Activated naive CD4-positive, alpha-beta T cell treated with anti-CD3 and anti-CD28 coated beads for 36 hours (primary cell): ENCODE measurements at regions not wholly inside any gene's neighbourhood (a gene's known extent, or its start where the extent isn't known, plus 50 kb on each side); places are given as distances from the start of the nearest gene placed in this dataset.

Source experiments
- CTCF ChIA-PET: fragments of 350-600 bp; sonication (Branson Sonifier 250); formaldehyde crosslinking; loops from one replicate; lab custom pipeline; 2021; ENCODE audit warnings: antibody characterized with exemption; lab: Charles Lee
- DNase-seq: peaks from one replicate; pipeline ENCODE4 v3.0.0-alpha.2; 2020
- H3K27ac Mint-ChIP-seq: one replicate; pipeline ENCODE4 v1.8.0; 2021; ENCODE audit warnings: mild to moderate bottlenecking, mixed read lengths
- H3K27me3 Mint-ChIP-seq: one replicate; pipeline ENCODE4 v1.8.0; 2021; ENCODE audit warnings: low read depth, mixed read lengths
- H3K36me3 Mint-ChIP-seq: one replicate; pipeline ENCODE4 v1.8.0; 2021; ENCODE audit warnings: low read depth, mixed read lengths
- H3K4me1 Mint-ChIP-seq: one replicate; pipeline ENCODE4 v1.8.0; 2021; ENCODE audit warnings: low read depth, mixed read lengths
- H3K4me3 Mint-ChIP-seq: one replicate; pipeline ENCODE4 v1.8.0; 2021; ENCODE audit warnings: mild to moderate bottlenecking, moderate library complexity, mixed read lengths
- H3K9me3 Mint-ChIP-seq: one replicate; pipeline ENCODE4 v1.8.0; 2021; ENCODE audit warnings: mixed read lengths
- intact Hi-C: fragments of 100-400 bp; cut with micrococcal nuclease; formaldehyde crosslinking; loops from one replicate; pipeline ENCODE4 v1.15.1; 2023

DNA sequence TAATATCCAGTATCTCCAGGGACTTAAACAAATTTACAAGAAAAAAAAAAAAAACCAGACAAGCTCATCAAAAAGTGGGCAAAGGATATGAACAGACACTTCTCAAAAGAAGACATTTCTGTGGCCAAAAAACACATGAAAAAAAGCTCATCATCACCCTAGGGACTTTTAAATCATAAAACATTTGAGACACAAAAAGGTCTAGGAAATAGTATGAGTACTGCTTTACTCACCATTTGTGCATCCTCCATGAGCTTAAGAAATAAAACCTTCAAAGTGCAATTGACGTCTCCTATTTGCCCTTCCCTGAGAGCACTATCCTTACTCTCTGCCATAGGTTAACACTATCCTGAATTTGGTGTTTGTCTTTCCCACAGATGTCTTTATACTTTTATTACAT lies 193.7 kb upstream of the NREP start:
- peaks cover 9% of the 10 kb centered on the region for H3K27me3 Mint-ChIP-seq
- no peak for DNase-seq
- no peaks in the 10 kb centered on the region for H3K4me1 Mint-ChIP-seq
- H3K36me3 Mint-ChIP-seq: no peaks in the 10 kb centered on the region
- H3K27ac Mint-ChIP-seq: no peak overlapping the region
- H3K9me3 Mint-ChIP-seq: no peaks in the 10 kb centered on the region
- H3K4me3 Mint-ChIP-seq: no peak overlapping the region
- CTCF ChIA-PET: interaction anchor here (0.8 to 1.0 kb wide), 2 partner anchors 24 to 420 kb away, joined by 4 to 5 read pairs; no protein-coding TSS in a partner anchor
- intact Hi-C loops: no loop called here

GRCh38 chr5:111948092-111948841 lies 191.3 kb upstream of the NREP start:
- no peaks in the 10 kb centered on the region for H3K4me1 Mint-ChIP-seq
- no peak overlapping the region for H3K4me3 Mint-ChIP-seq
- CTCF ChIA-PET: no interaction called here
- H3K27ac Mint-ChIP-seq: no peak overlapping the region
- intact Hi-C loops: no loop called here
- H3K36me3 Mint-ChIP-seq: no peaks in the 10 kb centered on the region
- no peak for DNase-seq
- H3K9me3 Mint-ChIP-seq: no peaks in the 10 kb centered on the region
- peaks cover 5% of the 10 kb centered on the region for H3K27me3 Mint-ChIP-seq

- H3K4me1 Mint-ChIP-seq: no peaks in the 10 kb centered on the region
Measured at GRCh38 chr5:111946556-111946955, 189.6 kb upstream of the NREP start.

DNA sequence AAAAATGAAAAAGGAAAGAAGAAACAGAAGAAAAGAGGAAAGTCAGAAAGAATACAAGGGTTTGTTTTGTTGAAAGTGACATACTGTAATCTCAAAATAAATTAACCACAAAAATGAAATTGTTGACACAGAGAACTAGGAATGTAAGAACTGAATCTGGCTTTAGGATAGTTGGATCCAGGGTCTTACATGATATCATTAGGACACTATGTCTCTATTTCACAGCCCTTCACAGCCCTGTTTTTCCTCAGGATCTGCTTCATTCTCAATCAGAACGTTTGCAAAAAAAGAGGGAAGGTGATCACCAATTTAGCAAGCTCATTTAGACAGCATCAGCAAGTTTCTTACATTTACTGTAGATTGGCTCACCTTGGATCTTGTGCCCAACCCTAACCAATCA lies 188.5 kb upstream of the NREP start:
- Mint-ChIP-seq H3K27ac (no peak overlapping the region), H3K27me3 (peaks cover 2% of the 10 kb centered on the region), H3K9me3 (no peaks in the 10 kb centered on the region), H3K4me1 (no peaks in the 10 kb centered on the region), H3K36me3 (no peaks in the 10 kb centered on the region), H3K4me3 (no peak overlapping the region)
- no peak for DNase-seq
- CTCF ChIA-PET: no interaction called here
- intact Hi-C loops: no loop called here

More at GRCh38 chr5:111946556-111946955, 189.6 kb upstream of the NREP start:
- H3K27me3 Mint-ChIP-seq: peaks cover 2% of the 10 kb centered on the region
- H3K27ac Mint-ChIP-seq: no peak overlapping the region
- H3K4me3 Mint-ChIP-seq: no peak overlapping the region
- H3K36me3 Mint-ChIP-seq: no peaks in the 10 kb centered on the region
- no peak for DNase-seq
- H3K9me3 Mint-ChIP-seq: no peaks in the 10 kb centered on the region
- intact Hi-C loops: no loop called here
- CTCF ChIA-PET: no interaction called here

GRCh38 chr5:111942661-111943401 lies 185.8 kb upstream of the NREP start:
- H3K4me1 Mint-ChIP-seq: no peaks in the 10 kb centered on the region
- intact Hi-C loops: no loop called here
- no peak overlapping the region for H3K27ac Mint-ChIP-seq
- peaks cover 2% of the 10 kb centered on the region for H3K27me3 Mint-ChIP-seq
- no peak overlapping the region for H3K4me3 Mint-ChIP-seq
- no peaks in the 10 kb centered on the region for H3K36me3 Mint-ChIP-seq
- H3K9me3 Mint-ChIP-seq: no peaks in the 10 kb centered on the region
- CTCF ChIA-PET: no interaction called here
- no peak for DNase-seq

DNA sequence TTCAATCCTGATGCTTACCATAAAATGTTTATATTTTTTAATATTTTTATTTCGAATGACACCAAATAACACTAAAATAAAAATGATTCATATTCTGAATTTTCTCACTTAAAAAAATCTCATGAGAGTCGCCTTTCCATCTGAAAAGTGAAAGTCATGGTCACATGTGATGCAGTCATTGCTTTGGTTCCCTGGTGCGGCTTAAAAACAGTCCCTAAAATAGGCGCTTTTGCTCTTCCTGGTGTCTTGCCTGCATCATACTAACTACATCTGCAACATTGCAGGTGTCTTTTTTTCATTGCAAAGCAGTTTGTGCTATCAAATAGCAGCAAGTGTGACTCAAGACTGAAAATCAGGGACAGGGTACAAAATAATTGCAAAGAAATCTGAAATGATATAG lies 185.2 kb upstream of the NREP start:
- DNase-seq: no peak
- H3K4me1 Mint-ChIP-seq: no peaks in the 10 kb centered on the region
- H3K27ac Mint-ChIP-seq: no peak overlapping the region
- H3K36me3 Mint-ChIP-seq: no peaks in the 10 kb centered on the region
- no peaks in the 10 kb centered on the region for H3K27me3 Mint-ChIP-seq
- no peaks in the 10 kb centered on the region for H3K9me3 Mint-ChIP-seq
- CTCF ChIA-PET: no interaction called here
- no peak overlapping the region for H3K4me3 Mint-ChIP-seq
- intact Hi-C loops: no loop called here

DNA sequence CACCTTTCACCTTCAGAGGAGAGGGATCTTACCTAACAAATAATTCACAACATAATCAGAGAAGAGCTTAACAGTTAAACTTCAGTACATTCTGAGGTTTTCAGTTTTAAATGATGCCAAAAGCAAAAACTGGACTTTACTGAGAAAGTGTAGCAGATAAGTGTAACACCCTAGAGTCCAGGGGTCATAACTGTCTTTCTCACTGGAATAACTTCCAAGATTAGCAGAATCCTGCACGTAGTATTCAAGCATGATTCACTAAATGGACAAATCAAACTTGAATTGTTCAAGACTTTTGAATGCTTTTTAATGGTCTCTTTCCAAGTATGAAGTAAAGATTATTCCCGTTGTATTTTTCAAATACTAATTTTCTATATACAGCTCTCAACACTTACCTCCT lies 180.1 kb upstream of the NREP start:
- no peak overlapping the region for H3K4me3 Mint-ChIP-seq
- H3K4me1 Mint-ChIP-seq: no peaks in the 10 kb centered on the region
- no peak for DNase-seq
- intact Hi-C loops: no loop called here
- no peaks in the 10 kb centered on the region for H3K9me3 Mint-ChIP-seq
- CTCF ChIA-PET: no interaction called here
- peaks cover 4% of the 10 kb centered on the region for H3K27me3 Mint-ChIP-seq
- H3K27ac Mint-ChIP-seq: no peak overlapping the region
- no peaks in the 10 kb centered on the region for H3K36me3 Mint-ChIP-seq

- Mint-ChIP-seq H3K9me3 (no peaks in the 10 kb centered on the region), H3K4me1 (no peaks in the 10 kb centered on the region), H3K4me3 (no peak overlapping the region), H3K27ac (no peak overlapping the region), H3K27me3 (peaks cover 4% of the 10 kb centered on the region), H3K36me3 (no peaks in the 10 kb centered on the region)
- intact Hi-C loops: no loop called here
- no peak for DNase-seq
- CTCF ChIA-PET: no interaction called here
Measured at GRCh38 chr5:111935835-111936234, 178.8 kb upstream of the NREP start.

DNA sequence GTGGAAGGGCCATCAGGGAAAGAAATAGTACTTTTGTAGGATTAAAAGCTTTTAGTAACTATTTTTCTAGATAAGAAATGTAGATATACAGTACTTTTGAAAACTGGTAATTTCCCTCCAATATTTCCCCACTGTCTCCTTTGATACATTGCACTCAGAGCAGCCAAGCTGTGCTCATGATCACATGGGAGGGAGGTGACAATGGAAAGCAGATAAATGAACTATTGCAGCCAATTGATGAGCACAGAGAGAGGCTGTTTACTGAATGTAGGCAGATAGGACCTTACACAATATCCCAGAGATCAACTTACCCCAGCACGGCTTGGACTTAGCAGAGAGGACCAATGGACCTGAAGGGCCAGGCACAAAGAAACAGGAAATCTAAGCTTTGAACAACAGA lies 178.0 kb upstream of the NREP start:
- Mint-ChIP-seq H3K27ac (no peak overlapping the region), H3K36me3 (no peaks in the 10 kb centered on the region), H3K4me3 (no peak overlapping the region), H3K27me3 (peaks cover 4% of the 10 kb centered on the region), H3K9me3 (no peaks in the 10 kb centered on the region), H3K4me1 (no peaks in the 10 kb centered on the region)
- intact Hi-C loops: no loop called here
- CTCF ChIA-PET: no interaction called here
- no peak for DNase-seq

GRCh38 chr5:111934511-111934910 lies 177.5 kb upstream of the NREP start:
- Mint-ChIP-seq H3K27me3 (peaks cover 4% of the 10 kb centered on the region), H3K36me3 (no peaks in the 10 kb centered on the region), H3K9me3 (no peaks in the 10 kb centered on the region), H3K4me3 (no peak overlapping the region), H3K4me1 (no peaks in the 10 kb centered on the region), H3K27ac (no peak overlapping the region)
- CTCF ChIA-PET: interaction anchor here (0.8 kb wide), 1 partner anchor 30 kb away, joined by 4 read pairs; no protein-coding TSS in a partner anchor
- intact Hi-C loops: no loop called here
- no peak for DNase-seq

DNA sequence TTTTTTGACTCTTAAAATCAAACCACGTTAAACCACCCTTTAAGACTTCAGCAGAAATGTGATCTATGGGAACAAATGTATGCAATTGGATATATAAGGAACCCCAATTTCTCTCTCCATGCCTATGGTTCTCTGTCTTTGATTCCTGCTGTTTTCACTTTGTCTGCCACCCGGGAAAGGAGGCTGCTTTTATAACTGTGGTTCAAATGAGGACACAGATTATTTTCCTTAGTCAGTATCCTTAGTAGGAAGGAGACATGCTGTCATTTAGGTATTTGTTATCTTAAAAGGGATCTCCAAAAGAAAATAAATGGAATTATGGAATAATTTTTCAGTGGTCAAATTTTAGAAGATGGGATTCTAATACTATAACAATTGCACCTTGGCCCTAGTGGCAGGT lies 176.1 kb upstream of the NREP start:
- Mint-ChIP-seq H3K36me3 (no peaks in the 10 kb centered on the region), H3K27ac (no peak overlapping the region), H3K4me3 (no peak overlapping the region), H3K4me1 (no peaks in the 10 kb centered on the region), H3K9me3 (no peaks in the 10 kb centered on the region), H3K27me3 (peaks cover 4% of the 10 kb centered on the region)
- no peak for DNase-seq
- CTCF ChIA-PET: no interaction called here
- intact Hi-C loops: no loop called here

DNA sequence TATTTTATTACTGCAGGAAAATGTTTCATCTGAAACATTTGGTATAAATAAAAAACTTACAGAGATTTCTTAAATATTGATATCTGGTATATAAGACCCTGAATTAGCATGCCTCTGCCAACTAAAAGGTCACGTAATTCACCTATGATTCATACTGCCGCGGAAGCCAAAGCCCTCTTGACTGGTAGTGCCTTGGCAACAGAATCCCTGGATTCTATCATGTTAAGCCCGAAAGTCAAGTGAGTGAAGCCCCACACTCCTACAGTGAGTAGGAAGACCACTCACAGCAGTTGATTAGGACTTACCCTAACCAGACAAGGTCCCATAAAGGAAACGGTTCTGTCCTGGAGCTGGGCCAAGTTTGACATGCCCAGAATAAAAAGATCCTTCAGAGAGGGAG lies 175.6 kb upstream of the NREP start:
- CTCF ChIA-PET: no interaction called here
- intact Hi-C loops: no loop called here
- no peak overlapping the region for H3K27ac Mint-ChIP-seq
- H3K27me3 Mint-ChIP-seq: peaks cover 4% of the 10 kb centered on the region
- H3K9me3 Mint-ChIP-seq: no peaks in the 10 kb centered on the region
- no peaks in the 10 kb centered on the region for H3K36me3 Mint-ChIP-seq
- H3K4me1 Mint-ChIP-seq: no peaks in the 10 kb centered on the region
- no peak overlapping the region for H3K4me3 Mint-ChIP-seq
- no peak for DNase-seq

GRCh38 chr5:111932199-111932598 lies 175.2 kb upstream of the NREP start:
- Mint-ChIP-seq H3K27ac (no peak overlapping the region), H3K9me3 (no peaks in the 10 kb centered on the region), H3K27me3 (peaks cover 4% of the 10 kb centered on the region), H3K4me3 (no peak overlapping the region), H3K36me3 (no peaks in the 10 kb centered on the region), H3K4me1 (no peaks in the 10 kb centered on the region)
- intact Hi-C loops: no loop called here
- no peak for DNase-seq
- CTCF ChIA-PET: no interaction called here
